NCI-H1417 (cell line): ENCODE measurements at regions not wholly inside any gene's neighbourhood (a gene's known extent, or its start where the extent isn't known, plus 50 kb on each side); places are given as distances from the start of the nearest gene placed in this dataset.

Experiments
- DNase-seq, 3 experiments: peaks; one replicate each; lab custom pipeline; 2025; lab: John Stamatoyannopoulos, UW

DNA sequence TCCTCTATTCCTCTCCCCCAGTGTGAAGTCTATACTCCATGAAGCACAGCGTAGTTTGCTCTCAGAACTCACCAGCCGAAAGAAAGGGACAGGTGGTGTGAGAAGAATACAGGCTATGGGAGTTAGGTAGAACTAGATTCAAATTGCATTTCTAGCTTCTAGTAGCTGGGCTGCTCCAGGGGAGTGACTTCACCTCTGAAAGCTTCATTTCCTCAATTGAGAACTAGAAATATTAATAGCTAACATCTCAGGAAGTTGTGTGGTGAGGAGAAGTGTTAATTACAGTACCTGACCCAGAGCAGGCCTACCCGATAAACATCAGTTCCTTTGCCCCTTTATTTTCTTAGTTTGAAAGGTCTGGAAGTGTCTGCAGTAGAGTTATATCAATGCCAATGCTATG is 484.7 kb upstream of the TENM4 start:
- no peak for DNase-seq

DNA sequence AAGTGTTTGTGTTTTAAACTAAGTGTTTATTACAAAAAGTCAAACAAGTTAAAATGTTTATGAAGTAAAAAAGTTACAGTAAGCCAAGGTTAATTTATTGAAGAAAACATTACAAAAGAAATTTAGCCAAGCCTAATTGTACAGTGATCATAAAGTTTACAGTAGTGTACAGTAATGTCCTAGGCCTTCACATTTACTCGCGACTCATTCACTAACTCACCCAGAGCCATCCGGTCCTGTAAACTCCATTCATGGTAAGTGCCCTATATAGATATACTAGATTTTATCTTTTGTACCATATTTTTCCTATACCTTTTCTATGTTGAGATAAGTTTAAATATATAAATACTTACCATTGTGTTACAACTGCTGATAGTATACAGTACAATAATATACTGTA is 481.8 kb upstream of the TENM4 start:
- DNase-seq, result no peak

DNA sequence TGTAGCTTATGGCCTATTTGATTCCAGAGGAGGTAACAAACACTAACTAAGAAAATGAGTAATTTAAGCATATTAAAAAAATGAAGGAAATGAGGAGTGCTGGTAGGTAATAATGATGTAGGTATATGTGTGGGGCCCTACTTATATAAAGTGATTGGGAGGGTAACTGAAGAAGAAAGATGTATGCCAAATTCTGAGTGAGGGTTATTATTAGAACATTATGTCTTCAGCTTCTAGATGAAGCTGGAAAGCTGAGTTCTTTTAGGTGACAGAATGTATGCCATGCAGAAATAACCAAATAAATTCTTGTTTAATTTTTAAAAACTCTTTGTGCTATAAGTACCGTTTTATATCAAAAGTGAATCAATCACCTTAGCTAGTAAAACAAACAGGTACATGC is 479.6 kb upstream of the TENM4 start:
- DNase-seq, result no peak

DNA sequence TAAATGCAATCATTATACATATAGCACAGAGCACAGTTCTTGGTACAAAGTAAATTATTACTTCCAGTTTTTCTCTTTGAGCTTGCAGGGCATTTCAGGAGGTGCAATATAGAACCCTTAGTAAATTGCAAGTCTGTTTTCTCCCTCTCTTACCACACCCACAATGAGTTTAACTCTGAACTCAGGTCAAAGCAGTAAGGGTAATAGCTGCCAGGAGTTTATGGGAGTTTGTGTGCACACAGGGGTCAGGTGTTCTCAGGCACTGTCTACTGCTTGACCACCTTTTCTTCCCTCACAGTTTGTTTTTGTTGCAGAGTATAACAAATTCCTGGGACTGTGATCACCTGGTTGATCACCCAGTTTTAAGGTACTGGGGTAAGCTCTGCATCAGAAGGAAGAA is 478.5 kb upstream of the TENM4 start:
- no peak for DNase-seq

DNA sequence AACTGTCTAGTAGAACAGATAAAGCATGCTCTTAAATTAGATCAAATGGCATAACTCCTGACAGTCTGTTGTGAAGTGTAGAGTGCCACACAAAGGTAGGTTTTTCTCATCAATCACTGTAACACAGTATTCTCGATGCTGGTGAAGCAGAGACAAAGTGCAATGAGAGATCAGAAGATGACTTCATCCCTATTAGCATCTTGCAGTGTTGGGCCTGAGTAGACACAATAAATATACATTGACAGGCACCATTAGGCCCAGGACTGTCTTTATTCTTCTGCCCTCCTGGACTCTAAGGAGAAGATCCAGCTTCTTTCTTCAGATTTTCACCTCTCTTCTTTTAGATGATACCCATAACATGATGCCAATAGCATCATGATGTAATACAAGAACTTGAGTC is 478.0 kb upstream of the TENM4 start:
- no peak for DNase-seq

DNA sequence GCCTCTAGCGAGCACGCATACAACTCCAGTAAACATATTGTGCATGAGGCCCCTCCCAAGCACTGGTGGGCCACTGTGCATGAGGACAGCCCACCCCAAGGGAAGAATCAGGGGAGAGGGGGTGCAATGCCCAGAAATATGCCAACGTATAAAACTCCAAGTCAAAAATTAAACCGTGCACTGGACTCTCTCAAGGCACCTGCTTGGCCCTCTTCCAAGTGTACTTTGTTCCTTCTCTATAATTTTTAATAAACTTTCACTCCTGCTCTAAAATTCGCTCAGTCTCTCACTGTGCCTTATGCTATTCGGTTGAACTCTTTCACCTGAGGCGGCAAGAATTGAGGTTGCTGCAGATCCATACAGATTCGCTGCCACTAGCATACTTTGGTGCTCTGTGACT is 465.3 kb upstream of the TENM4 start:
- peak in 1 of 3 experiments; percentile 75 for DNase-seq

DNA sequence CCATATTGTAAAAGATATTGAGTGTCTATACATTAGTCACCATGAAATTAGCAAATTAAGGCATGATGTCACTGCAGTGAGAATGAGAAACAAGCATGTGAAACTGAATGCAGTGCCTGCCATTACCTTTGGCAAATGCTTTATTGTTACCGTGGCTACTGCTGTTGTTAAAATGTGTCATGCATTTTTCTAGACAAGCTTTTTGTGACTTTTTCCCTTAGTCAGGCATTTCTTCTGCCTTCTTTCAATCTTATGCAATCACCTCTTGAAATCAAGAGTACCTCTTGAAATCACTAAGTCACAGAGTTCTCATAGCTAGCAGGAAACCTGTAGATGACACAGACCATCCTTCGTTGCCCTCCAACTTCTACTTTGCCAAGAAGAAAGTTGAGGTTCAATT is 461.7 kb upstream of the TENM4 start:
- DNase-seq, result peak in 1 of 3 experiments; percentile 11

DNA sequence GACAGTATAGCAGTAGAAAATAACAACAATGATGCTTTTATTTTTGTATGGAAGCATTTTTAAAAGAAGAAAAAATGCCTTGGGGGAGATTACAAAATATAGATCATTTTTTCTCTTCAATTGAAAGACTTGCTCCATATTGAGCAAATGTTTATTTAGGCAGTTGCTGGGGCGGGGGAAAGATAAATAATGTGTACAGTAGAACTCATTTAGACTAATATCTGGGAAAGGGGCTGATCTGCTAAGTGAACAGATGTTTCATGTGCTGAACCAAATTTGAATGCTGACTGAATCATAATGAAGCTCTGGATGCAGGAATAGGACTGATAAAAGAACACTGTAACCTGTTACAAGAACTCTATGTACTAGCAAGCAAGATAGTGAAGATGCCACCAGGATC is 457.1 kb upstream of the TENM4 start:
- DNase-seq, result peak in 1 of 3 experiments; percentile 44

DNA sequence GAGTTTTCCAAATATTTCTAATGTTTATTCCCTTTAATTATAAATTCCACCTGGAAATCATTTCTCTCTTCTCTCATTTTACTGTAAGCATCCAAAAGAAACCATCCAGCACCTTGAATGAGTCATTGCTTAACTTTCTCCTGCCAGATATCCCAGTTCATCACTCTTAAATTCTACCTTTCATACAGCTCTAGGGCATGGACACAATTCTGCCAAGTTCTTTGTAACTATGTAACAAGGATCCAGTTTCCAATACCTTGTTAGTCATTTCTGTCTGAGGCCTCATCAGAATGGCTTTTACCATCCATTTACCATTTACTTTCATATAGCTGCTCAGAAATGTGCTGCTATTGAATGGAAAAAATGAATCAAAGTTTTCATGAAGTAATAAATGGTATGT is 455.4 kb upstream of the TENM4 start:
- no peak for DNase-seq

DNA sequence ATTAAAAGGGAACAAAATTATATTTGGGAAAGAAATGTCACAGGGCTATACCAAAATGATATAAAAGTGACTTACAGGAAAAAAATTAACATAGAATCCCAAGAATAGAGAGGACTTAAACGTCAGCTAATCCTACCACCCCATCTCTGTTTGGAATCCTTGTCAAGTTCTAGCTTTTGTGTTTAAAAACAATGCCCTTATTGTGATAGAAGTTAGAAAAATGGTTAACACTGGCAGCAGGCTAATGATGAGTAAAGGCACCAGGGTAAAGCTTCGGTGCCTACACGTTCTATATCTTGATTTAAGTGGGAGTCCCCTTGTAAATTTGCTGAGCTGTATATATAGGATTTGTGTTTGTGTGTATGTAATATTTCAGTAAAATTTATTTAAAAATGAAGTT is 453.3 kb upstream of the TENM4 start:
- no peak for DNase-seq

DNA sequence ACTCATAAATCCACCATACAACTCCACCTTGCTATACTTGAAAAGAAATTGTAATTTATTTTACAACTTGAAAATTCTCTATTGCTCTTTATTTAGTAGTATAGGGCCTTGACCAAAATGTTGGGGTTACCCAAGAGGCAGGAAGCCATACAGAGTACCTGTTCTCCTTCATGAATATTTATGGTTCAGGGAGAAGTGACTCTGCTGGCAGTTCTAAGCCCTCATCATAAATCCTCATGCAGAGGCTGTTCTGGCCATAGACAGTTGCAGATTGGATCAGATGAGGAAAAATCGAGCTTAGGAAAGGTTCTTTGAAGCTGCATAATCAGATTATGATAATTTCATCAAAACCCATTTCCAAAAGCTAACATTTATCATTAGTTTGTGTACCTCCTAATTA is 449.4 kb upstream of the TENM4 start:
- DNase-seq, result no peak

DNA sequence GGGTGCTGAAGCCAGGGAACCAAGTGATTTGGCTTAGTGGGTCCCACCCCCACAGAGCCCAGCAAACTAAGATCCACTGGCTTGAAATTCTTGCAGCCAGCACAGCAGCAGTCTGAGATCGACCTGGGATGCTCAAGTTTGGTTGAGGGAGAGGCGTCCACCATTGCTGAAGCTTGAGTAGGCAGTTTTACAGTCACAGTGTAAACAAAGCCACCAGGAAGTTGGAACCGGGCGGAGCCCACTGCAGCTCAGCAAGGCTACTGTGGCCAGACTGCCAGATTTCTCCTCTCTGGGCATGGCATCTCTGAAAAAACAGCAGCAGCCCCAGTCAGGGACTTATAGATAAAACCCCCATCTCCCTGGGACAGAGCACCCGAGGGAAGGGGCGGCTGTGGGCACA is 424.1 kb upstream of the TENM4 start:
- DNase-seq, result peak in 1 of 3 experiments; percentile 64

DNA sequence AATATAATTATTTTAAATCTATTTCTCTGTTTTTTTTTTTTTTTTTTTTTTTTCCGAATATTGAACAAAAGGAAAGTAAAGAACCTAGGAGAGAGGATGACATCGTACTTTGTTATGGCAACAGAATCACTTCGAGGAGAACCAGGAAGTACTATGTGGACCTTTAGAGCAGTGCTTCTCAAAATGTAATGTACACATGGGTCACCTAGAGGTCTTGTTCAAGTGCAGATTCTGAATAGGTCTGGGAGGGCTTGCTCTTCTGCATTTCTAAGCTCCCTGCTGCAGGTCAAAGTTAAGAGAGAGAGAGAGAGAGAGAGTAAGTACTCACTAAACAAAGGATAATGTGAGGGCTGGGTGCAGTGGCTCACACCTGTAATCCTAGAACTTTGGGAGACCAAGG is 419.5 kb upstream of the TENM4 start:
- DNase-seq, result peak in 2 of 3 experiments; percentile 15 to 17

DNA sequence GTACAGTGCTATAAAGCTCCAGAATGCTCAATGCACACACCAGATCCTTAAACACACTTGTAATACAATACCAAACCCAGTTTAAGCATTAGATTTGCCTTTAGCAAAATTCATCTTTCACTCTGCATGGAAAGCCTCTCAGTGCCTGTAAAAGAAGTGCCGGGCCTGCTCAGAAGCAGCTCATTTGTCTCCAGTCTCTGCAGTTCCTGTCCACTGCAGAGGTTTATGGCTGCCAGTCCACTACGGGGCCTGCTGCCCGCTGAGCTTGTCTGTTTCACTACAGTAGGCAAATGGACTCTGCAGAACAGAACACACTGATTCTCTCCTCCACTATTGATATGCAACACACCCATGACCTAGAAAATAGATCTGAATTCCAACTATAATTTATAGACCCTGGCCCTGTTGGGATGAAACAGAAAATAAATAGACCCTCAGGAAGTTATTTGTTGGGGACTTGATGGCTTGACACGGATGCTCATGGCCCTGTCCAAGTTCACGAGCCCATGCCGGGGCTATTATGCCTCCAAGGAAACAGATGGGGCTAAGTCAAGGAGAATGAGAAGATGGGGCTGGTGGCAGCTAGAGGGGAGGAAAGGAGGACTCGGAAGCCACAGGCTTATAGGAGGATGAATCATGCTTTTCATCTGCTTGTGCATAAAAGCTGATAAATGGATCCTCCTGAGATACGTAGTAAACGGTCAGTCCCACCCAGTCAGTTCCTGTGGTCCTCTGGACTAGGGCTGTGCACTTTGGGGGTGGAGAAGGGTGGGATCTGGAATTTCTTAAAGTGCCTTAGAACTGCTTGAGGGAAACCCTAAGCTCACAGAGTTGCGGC is 416.8 kb upstream of the TENM4 start:
- DNase-seq, result peak in 1 of 3 experiments; percentile 65

DNA sequence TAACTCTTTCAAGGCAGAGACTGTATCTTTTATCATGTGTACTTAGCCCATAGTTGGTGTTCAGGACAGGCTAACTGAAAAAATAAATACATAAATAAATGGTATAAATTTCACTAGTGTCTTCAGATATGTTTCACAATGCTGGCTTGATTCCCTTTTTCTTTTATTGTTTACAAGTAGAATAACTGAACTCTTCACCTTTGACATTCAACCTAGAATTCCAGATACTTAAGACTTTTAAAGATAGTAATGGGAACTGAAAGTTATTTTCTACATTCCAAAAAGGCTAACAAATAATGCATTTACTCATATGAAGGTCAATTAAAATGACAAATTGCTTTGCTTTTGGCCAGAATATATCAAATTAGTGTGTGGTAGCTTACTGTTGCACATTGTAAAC is 411.3 kb upstream of the TENM4 start:
- no peak for DNase-seq

DNA sequence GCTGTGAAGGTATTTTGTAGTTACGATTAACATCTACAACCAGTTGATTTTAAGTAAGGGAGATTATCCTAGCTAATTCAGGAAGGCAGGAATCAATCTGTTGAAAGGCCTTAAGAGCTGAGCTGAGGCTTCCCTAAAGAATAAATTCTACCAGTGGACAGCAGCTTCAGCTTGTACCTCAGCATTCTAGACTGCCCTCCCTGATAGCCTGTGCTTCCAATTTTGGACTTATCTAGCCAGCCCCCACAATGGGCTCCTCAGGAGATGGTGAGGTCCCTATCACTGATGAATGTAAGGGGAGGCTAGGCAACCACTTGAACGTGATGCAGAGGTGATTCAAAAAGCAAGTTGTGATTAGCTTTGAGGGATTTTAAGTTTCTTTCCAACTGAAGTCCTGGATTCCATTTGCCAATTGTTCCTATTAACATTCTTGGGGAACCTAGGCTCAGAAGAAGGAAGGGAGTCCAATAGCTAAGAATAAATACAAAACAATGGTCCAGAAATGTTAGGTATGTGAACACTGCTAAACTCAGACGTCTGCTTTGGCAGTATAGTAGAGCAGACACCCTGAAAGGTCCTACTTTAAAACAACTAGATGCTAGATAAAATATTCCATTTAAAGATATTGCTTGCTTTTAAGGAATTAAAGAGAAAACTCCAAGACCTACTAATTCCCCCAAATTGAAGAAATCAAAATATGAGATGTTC is 404.3 kb upstream of the TENM4 start:
- no peak for DNase-seq

DNA sequence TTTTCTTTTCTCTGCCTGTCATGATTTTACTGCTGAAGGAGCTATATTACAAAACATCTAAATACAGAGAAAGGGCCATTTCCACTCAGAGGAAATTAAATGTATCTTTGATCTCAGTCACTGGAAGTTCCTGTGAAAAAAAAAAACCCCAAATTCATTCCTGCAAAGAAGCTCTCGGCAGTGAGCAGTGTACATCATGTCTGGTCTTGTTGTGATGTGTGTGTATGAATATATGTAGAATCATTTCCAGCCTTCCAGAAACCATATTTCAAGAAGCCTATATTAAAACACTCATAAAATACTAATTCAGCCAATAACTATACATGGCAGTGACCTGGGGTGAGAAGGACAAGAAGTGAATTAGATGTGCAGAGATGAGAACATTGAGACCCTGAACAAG is 393.2 kb upstream of the TENM4 start:
- DNase-seq, result no peak

DNA sequence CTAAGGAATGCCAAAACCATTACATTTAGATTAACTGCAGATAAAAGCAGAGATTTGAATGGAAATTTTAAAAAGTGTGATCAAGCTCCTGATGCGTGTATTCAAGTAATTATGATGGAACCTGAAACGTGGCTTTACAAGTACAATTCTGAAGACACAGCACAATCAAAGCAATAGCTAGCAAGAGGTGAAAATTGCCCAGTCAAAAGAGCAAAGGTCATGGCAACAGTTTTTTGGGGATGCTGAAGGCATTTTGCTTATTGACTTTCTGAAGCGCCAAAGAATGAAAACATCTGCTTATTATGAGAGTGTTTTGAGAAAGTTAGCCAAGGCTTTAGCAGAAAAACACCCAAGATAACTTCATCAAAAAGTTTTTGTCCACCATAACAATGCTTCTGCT is 389.6 kb upstream of the TENM4 start:
- DNase-seq, result no peak

DNA sequence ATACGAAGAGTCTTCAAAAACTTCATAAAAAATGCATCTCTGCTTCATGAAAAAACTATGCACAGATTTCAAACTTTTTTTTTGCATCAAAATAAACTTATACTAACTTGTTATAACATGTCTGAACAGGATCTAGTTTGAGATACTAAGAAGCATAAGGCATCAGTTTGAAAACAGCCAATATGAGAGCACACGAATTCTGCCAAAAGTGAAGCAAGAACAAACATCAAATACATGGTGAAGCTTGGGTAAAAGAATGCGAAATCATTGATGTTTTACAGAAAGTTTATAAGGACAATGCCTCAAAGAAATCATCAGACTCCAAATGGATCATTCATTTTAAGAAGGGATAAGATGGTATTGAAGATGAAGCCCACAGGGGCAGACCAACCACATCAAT is 389.1 kb upstream of the TENM4 start:
- no peak for DNase-seq

DNA sequence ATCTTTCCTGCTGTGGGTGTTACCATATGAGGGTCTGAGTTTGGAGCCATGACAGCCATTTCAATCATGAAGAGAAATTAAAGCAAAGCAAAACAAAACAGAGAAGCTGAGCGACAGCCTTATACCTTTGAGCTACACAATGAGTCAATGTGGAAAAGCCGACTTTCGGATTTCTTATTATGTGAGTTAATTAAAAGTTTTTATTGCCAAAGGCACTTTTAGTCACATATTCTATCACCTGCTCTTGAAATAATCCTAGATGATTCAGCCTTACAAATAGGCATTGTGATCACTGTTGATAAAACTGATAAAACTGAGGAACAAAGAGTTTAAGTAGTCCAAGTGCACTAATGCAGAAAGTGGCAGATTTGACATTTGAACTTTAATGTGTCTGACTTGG is 381.9 kb upstream of the TENM4 start:
- DNase-seq, result no peak

DNA sequence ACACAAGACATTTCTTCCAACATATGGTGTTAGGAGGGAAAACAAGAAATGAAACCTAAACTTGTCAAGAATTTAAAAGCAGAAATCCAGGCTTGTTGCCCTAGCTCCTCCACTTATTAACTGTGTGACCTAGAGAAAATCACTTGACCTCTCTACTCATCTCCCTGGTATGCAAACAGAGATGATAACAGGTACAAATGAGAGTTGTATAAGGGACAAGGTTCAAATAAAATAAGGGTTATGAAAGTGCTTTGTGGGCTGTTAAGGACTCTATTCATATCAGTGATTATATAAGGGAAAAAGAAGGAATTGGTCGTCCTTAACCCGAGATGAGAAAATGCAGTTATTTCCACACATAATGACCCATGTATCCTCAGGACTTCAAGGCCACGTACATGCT is 372.7 kb upstream of the TENM4 start:
- no peak for DNase-seq

DNA sequence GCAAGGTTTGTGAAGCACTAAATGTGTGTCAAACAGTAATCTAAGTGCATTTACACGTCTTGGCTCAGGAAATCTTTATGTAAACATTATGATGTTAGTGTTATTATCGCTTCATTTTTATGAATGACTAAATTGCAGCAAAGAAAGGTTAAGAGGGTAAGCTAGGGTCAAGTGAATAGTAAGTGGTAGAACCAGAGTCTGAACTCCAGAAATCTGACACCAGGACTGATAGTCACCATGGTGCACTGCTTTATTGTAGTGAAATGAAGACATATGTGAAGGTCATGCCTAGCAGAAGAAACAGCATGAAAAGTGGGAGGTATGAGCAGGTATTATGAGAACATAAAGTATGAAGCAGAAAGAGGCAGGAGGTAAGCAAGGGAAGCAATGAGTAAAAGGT is 368.7 kb upstream of the TENM4 start:
- DNase-seq, result peak; percentile 15 to 88 (median 84)

DNA sequence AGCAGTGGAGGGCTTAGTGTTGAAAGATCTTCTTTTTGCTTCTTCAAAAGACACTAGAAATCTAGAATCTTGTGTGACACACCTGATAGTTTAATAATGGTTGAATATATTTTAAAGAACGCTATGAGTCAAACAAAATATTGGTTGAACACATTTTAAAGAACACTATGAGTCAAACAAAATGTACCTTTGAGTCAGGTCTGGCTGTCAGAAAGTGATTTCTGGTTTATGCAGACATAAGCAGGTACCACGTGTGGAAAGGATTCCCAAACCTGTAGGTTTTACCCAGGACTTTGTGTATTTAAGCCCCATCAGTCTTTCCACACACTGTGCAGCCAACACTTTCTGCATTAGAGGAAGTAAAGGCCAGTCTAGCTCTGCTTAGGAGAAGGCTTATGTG is 366.7 kb upstream of the TENM4 start:
- no peak for DNase-seq

DNA sequence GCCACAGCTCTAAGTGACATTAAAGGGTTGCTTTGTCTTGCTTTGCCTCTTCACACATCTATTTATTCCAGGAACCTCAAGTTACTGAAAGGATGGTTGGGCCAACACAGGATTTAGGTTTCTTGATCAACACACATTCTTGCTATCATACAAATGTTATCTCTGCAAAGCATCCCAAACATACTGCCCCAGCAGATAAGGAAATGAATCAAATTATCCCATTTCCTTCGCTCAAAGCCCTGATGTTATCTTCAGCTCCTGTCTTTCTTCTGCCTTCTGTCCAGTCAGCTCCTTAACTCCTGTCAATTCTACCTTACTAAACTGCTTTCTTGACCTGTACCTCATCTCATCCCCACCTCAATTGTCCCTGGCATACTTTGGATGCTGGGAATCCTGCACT is 355.9 kb upstream of the TENM4 start:
- DNase-seq, result no peak
